Hepatocyte (in vitro differentiated cells): ENCODE measurements at regions not wholly inside any gene's neighbourhood (a gene's known extent, or its start where the extent isn't known, plus 50 kb on each side); places are given as distances from the start of the nearest gene placed in this dataset.

Experiments used
- DNase-seq: peaks from one replicate; pipeline ENCODE4 v3.0.0-alpha.2; 2016; ENCODE audit warnings: low spot score
- H2AFZ ChIP-seq: fragments of 200-600 bp; sonication (generic); 2 replicates; pipeline ENCODE4 v1.6.0; 2016; ENCODE audit warnings: antibody characterized with exemption, mild to moderate bottlenecking
- H3K27ac ChIP-seq: fragments of 200-600 bp; sonication (generic); 2 replicates; pipeline ENCODE4 v1.5.1; 2016; ENCODE audit warnings: mild to moderate bottlenecking
- H3K27me3 ChIP-seq: fragments of 200-600 bp; sonication (generic); 2 replicates; pipeline ENCODE4 v1.6.1; 2016
- H3K36me3 ChIP-seq: fragments of 200-600 bp; sonication (generic); replicated peaks from 2 replicates; pipeline ENCODE4 v1.5.1; 2016; ENCODE audit warnings: low read depth; ENCODE audit not compliant: insufficient read depth
- H3K4me1 ChIP-seq: fragments of 200-600 bp; sonication (generic); 2 replicates; pipeline ENCODE4 v1.5.1; 2016; ENCODE audit warnings: mild to moderate bottlenecking, moderate library complexity; ENCODE audit not compliant: insufficient read depth
- H3K4me2 ChIP-seq: fragments of 200-600 bp; sonication (generic); 2 replicates; pipeline ENCODE4 v1.6.0; 2016
- H3K4me3 ChIP-seq: fragments of 200-600 bp; sonication (generic); 2 replicates; pipeline ENCODE4 v1.5.1; 2016; ENCODE audit warnings: mild to moderate bottlenecking
- H3K79me2 ChIP-seq: fragments of 200-600 bp; sonication (generic); 2 replicates; pipeline ENCODE4 v1.6.0; 2017; ENCODE audit warnings: mild to moderate bottlenecking
- H3K9me2 ChIP-seq: fragments of 200-600 bp; sonication (generic); replicated peaks from 2 replicates; pipeline ENCODE4 v1.6.0; 2017; ENCODE audit warnings: mild to moderate bottlenecking; ENCODE audit not compliant: insufficient read depth
- H3K9me3 ChIP-seq: fragments of 200-600 bp; sonication (generic); 2 replicates; pipeline ENCODE4 v1.5.1; 2016; ENCODE audit warnings: low read depth, mild to moderate bottlenecking
- H4K20me1 ChIP-seq: fragments of 200-600 bp; sonication (generic); 2 replicates; pipeline ENCODE4 v1.6.0; 2016; ENCODE audit warnings: mild to moderate bottlenecking; ENCODE audit not compliant: insufficient read depth, poor library complexity, severe bottlenecking
- CTCF ChIP-seq: fragments of 200-600 bp; sonication (generic); IDR thresholded peaks from 2 replicates; pipeline ENCODE4 v1.5.1; 2016; ENCODE audit warnings: antibody characterized with exemption, mild to moderate bottlenecking; ENCODE audit not compliant: poor library complexity
- EZH2 ChIP-seq: fragments of 200-600 bp; sonication (generic); IDR thresholded peaks from 2 replicates; pipeline ENCODE4 v1.6.1; 2016; ENCODE audit warnings: antibody characterized with exemption, mild to moderate bottlenecking, borderline replicate concordance
- EZH2phosphoT487 ChIP-seq: fragments of 200-600 bp; sonication (generic); IDR thresholded peaks from one replicate; pipeline ENCODE4 v1.6.1; 2018; ENCODE audit warnings: antibody characterized with exemption, mild to moderate bottlenecking, low read depth, moderate library complexity; ENCODE audit not compliant: unreplicated experiment, severe bottlenecking
- WGBS: methylation state at CpG from one replicate; pipeline ENCODE4 v1.1.6; 2016; ENCODE audit warnings: low lambda C conversion rate; ENCODE audit errors: missing lambda C conversion rate; 5-methylcytosine and 5-hydroxymethylcytosine counted together

GRCh38 chr12:113680868-113681267, 209.2 kb upstream of the LHX5 start:
- no peak overlapping the region for H2AFZ ChIP-seq
- no peak overlapping the region for H3K4me2 ChIP-seq
- TF ChIP-seq CTCF: no peak
- TF ChIP-seq EZH2: no peak
- TF ChIP-seq EZH2phosphoT487: no peak
- H3K36me3 ChIP-seq: no peaks in the 10 kb centered on the region
- H3K79me2 ChIP-seq: no peaks in the 10 kb centered on the region
- H3K9me2 ChIP-seq: no peaks in the 10 kb centered on the region
- DNase-seq: no peak
- no peak overlapping the region for H3K27ac ChIP-seq
- H3K4me3 ChIP-seq: no peak overlapping the region
- no peaks in the 10 kb centered on the region for H3K9me3 ChIP-seq
- no peaks in the 10 kb centered on the region for H3K4me1 ChIP-seq
- H4K20me1 ChIP-seq: no peaks in the 10 kb centered on the region
- WGBS: 91% methylated on average over 1 of the region's 1 CpG
- H3K27me3 ChIP-seq: peaks cover 4% of the 10 kb centered on the region

GRCh38 chr12:113678223-113679119, 206.8 kb upstream of the LHX5 start:
- no peaks in the 10 kb centered on the region for H3K4me1 ChIP-seq
- no peaks in the 10 kb centered on the region for H3K36me3 ChIP-seq
- DNase-seq: no peak
- TF ChIP-seq EZH2phosphoT487: no peak
- no peak for TF ChIP-seq CTCF
- no peak for TF ChIP-seq EZH2
- H3K4me2 ChIP-seq: no peak overlapping the region
- no peak overlapping the region for H3K27ac ChIP-seq
- H3K4me3 ChIP-seq: no peak overlapping the region
- no peaks in the 10 kb centered on the region for H3K79me2 ChIP-seq
- no peaks in the 10 kb centered on the region for H4K20me1 ChIP-seq
- WGBS: 82% methylated on average over 16 of the region's 16 CpGs
- peaks cover 23% of the 10 kb centered on the region for H3K27me3 ChIP-seq
- H2AFZ ChIP-seq: no peak overlapping the region
- H3K9me3 ChIP-seq: no peaks in the 10 kb centered on the region
- no peaks in the 10 kb centered on the region for H3K9me2 ChIP-seq

DNA sequence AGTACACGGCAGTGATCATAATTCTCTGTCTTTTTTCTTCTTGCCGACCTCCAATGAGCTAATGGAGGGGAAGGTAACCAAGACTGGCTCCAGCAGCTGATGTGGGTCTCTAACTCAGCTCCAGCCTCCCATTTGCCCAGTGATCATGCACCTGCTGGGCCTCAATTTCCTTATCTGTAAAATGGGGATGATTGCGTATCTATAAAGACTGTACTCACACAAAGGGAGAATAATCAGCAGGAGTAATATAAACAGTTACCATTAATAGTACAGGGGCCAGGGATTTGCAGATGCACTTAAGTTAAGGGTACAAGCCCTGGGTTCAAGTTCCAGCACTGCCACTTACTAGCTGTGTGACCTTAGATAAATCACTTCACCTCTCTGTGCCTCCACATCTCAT, 204.9 kb upstream of the LHX5 start:
- no peak overlapping the region for H3K4me3 ChIP-seq
- no peaks in the 10 kb centered on the region for H3K4me1 ChIP-seq
- H3K36me3 ChIP-seq: no peaks in the 10 kb centered on the region
- no peak overlapping the region for H3K27ac ChIP-seq
- no peak for DNase-seq
- no peaks in the 10 kb centered on the region for H3K9me3 ChIP-seq
- no peaks in the 10 kb centered on the region for H4K20me1 ChIP-seq
- peaks cover 25% of the 10 kb centered on the region for H3K27me3 ChIP-seq
- H3K9me2 ChIP-seq: no peaks in the 10 kb centered on the region
- WGBS: 97% methylated on average over 3 of the region's 3 CpGs
- TF ChIP-seq EZH2phosphoT487: no peak
- TF ChIP-seq EZH2: no peak
- TF ChIP-seq CTCF: no peak
- no peak overlapping the region for H2AFZ ChIP-seq
- H3K79me2 ChIP-seq: no peaks in the 10 kb centered on the region
- H3K4me2 ChIP-seq: no peak overlapping the region
